Islet precursor cell (in vitro differentiated cells): ENCODE measurements at regions not wholly inside any gene's neighbourhood (a gene's known extent, or its start where the extent isn't known, plus 50 kb on each side); places are given as distances from the start of the nearest gene placed in this dataset.

ENCODE experiments used
- DNase-seq: peaks from one replicate; pipeline ENCODE4 v3.0.0-alpha.2; 2018

DNA sequence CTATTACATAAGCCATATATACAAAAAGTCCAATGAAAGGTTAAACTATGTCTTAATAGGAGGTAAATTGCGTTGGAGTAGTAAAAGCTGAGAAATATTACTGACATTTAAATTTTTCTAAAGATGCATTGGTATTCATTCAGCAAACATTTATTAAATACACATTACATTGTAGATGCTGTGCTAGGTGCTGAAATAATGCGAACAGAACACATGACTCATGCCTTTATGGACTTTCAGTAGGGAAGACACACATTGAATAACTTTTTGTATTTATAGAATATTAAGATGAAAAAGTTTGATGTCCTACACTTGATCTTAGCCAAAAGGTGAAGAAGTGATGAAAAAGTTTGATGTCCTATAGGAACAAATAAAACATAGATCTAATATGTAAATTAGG is 871.1 kb upstream of the SLIT2 start:
- DNase-seq = no peak

DNA sequence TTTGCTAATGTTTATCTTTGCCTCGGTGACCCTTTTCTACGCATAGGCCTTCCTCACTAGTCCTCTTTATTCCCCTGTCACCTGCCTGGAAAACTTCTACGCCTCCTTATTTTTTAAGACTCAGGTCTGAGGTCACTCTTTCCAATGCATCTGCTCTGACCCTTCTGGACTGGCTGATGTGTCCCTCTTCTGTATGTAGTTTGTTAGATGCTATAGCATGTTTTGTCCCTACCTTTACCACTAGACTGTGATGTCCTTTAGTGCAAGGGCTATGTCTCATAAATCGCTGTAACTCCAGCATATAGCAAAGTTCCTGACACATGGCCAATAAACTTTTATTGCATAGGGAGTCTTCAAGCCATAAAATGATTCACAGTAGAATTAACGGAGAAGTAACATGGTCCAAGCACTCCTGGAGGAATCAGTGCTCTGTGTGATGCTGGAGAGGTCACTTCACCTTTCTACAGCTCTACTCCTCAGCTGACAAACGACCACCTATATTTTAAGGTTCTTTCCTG is 872.5 kb upstream of the SLIT2 start:
- DNase-seq = no peak

DNA sequence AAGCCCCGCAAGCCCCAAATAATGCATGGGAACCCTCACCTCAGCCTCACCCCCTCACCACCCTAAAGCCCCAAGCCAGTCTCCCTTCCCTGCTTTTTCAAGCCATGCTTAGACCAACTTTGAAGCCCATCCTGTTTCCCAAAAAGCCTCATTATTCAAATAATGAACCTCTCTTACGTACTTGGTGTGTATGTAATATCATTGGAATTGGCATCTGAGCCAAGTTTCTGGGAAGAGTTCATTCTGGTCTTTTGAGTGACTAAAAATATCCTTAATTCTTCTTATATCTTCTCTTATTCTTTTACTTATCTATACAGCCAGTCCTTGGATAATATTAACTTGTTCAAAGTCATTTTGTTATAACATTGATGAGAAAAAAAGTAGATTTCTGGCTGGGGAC is 875.8 kb upstream of the SLIT2 start:
- no peak for DNase-seq

DNA sequence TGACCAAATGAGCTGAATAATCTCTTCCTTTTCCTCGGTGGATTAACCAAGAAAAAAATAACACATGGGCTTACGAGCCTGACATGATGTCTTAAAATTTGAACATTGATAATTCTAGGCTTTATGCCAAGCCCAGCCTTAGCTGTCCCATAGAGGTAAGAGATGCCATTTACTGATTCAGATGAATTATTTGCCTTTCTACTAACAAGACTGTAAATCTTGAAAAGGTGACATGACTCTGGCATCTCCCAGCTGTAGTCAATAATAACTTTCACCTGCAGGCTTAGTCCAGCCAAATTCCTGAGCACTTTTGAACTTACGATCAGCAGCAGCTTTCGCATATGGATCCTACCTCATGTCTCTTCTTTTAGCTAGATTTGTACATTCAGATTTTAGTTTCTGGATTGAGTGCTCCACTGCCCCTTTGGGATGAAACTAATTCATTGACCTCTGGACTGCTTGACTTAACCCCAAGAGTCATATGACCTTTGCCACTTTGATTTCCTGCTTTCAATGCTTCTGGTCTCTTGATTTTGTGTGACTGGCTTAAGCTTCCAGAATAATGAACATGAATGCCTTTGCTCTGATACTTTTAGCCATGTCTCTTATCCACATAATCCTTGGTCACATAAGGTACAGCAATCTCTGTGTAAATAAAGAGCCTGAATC is 876.4 kb upstream of the SLIT2 start:
- DNase-seq = no peak

DNA sequence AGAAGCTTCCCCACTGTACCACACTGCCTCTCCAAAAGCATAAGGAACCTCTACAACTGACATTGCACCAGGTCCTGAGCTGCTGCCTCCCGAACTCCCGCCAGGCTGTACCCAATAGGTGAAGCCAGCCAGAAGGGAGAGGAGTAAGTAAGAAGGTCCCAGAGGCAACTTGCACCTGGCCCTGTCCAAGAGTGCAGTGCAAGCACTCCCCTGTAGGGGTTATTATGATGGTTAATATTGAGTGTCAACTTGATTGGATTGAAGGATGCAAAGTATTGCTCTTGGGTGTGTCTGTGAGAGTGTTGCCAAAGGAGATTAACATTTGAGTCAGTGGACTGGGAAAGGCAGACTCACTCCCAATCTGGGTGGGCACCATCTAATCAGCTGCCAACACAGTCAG is 879.3 kb upstream of the SLIT2 start:
- no peak for DNase-seq

DNA sequence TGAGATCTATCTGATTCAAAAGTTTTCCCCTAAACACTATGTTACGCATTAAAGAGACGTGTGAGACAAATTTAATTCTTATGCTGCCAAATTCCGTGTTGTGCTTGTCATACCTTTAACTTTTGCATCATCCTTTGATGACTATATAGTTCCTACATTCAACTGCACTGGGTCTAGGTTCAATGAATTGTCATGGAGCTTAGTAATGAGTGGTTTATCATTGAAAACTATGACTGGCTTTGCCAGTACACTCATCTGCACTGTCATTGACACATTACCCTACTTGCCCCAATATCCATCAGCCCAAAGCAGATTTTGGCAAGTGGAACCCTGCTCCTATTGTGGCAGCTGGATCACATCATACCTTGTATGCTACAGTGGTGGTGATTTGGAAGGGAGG is 882.9 kb upstream of the SLIT2 start:
- no peak for DNase-seq

DNA sequence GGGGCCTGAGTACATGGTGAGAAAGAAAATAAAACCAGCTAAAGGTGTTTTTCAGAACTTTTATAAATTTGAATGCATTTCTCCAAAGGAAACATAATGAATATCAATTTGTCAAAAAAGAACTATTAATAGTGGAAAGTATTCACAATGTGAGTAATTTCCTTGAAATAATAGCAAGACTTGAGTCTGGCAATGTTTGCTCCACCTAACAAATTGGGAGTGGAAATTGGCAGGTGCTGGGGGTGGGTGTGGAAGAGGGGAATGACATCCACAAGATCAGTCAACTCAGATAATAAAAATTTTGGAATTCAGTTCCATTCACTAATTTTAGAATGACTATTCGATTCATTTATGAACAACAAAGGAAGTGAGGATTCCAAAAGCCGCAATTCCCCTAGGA is 884.8 kb upstream of the SLIT2 start:
- no peak for DNase-seq

DNA sequence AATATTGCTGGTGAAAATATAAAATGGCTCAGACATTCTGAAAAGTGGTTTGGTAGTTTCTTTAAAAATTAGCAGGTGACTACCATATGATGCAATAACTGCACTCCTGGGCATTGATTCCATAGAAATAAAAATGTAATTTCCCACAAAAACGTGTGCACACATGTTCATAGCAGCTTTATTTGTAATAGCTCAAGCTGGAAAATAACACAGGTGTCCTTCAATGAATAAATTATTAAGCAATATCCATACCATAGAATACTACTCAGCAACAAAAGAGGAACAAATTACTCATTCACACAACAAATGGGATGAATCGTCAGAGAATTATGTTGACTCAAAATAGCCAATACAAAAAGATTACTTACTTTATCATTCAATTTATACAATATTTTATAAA is 893.7 kb upstream of the SLIT2 start:
- DNase-seq = no peak

DNA sequence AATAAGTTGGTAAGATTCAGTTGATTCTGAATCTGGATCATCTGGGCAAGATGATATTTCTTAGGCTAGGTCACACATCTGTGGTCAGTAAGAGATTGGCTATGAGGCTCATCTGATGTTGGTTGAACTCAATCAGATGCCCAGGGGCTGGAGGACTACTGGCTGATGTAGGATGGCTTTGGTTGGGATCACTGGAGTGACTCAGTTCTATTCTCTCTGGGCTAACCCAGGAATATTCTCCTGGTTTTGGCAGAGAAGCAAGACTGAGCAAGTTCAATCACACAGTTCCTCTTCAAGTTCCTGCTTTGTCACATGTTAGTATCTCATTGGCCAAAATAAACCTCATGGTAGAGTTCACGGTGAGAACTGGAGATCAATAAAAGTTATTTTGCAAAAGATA is 902.3 kb upstream of the SLIT2 start:
- DNase-seq = no peak

DNA sequence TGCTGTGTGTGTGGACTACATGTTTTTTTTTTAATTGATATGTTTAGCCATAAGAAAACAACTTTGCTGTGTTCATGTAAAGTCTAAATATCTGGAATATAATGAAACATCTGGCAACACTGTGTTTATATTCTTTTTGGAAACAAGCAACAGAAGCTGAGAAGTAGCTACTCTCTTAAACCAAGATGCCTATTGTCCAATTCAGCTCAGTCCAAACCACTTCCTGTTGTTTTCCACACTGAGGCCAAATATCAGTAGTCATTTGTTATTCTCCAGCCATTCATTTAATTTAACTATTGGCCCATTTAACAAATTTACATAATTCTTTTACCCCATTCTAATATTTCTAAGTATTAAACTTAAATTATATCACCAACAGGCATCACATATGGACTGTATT is 903.0 kb upstream of the SLIT2 start:
- no peak for DNase-seq

DNA sequence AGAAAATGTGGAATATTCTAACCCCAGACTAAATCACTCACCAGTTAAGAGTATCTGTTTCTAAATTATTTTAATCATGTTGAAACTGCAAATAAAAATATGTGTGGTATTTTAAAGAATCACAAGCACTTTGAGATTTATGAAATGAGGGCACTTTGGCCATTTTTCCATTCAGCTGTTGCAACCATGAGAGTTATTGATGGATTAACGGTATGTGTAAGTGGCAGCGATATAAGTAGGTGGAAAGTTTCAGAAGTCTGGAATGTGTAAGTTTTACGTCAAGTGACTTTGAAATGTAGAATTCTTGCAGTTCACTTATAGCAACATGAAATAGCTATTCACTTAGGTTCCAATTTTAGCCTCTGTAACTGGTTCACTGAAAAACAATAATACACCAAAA is 905.1 kb upstream of the SLIT2 start:
- DNase-seq = no peak

DNA sequence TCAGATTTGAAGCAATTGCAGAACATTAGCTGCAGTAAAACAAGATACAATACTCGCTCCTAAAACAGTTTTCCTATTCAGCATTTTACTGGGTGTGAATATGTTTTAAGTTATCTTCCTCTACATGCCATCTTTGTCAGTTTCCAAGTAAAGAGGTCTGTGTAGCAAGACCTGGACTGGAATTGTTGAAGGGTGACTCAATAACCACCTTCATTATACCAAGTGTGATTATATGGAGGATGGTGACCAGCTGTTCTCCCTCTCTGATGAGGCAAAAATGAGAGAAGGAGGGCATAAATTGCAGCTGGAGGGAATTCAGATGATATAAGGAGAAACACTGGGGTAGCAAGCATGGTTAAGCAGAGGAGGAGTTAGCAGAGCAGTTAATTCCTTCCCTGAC is 922.1 kb upstream of the SLIT2 start:
- no peak for DNase-seq

DNA sequence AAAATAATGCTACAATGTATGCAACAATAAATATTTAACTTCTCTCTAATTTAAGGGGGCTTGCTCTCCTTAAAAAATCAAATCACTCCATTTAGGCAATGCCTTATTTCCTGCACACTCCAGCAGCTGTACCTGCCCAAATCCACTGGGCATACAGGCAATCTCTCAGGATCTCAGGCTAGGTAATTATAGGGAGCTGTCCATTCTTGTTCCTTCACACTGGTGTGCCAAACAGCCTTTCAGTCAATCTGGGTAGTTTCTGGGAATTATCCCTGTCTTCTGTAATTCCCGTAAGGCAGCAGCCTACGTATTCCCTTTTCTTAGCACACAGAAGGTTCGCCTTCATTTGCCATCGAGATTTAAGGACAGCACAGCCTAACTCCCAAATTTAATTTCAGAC is 922.6 kb upstream of the SLIT2 start:
- DNase-seq = no peak

DNA sequence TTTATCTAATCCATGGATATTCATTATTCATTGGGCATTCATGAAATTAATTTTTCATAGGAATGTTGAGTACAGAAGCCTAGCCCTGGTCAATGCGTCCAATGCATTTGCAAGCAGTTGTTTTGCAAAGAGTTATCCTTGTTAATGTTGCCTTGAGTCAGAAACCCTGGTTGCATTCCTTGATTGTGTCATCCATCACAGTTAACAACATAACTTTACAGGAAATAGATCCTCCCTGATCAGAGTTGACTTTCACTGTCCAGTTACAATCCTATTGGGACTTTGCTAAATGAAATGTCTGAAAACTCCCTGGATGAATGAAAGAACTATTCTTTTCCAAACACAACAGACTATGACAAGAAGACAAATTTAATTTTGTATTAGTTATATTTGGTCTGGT is 924.3 kb upstream of the SLIT2 start:
- no peak for DNase-seq

DNA sequence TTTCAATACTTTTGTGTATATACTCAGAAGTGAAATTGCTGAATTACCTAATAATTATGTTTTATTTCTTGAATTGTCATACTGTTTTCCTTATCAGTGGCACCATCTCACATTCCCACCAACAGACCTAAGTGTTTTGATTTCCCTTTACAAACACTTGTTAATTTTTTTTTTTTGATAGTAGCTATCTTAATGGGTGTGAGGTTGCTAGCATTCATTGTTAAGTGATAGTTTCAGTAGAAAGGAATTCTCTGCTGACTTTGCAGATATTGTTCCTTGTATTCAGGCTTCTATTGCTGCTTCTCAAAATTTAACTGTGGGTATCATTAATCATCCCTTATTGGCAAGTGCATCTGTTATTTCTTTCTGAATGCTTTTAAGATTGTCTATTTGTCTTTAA is 927.5 kb upstream of the SLIT2 start:
- no peak for DNase-seq

DNA sequence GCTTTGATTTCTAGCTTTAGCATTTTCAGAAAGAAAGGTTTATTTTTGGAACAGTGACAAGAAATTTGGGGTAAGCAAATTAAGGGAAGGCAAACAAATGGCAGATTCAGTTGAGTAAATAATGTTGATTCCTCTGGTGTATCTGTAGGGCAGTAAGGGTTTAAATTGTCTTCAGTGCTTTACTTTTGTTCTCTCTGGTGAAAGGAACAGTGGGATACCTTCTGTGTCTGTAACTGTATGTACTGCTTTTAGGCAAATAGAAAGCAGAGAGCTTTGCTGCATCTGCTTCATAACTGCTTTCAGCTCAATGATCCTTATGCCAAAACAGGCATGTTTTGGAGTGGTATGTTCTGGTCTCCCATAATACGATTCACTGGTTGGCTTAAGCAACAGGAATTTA is 932.1 kb upstream of the SLIT2 start:
- DNase-seq = no peak

DNA sequence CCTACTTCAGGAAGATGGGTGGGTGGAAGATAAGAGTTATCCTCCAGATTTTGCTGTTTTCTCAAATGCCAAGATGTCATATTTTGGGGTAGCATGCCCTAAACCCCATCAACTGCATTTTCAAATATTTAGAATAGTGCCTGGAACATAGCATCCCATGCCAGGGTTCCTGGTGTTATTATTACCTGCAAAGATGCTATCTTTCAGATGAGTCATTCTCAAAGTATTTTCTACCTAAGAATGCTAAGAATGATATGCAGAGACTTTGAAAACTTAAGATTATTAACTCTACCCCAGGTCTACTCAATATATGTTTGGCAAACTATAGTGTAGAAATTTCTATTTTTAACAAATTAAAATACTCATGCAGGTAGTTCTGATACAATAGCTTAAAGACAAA is 934.3 kb upstream of the SLIT2 start:
- no peak for DNase-seq

DNA sequence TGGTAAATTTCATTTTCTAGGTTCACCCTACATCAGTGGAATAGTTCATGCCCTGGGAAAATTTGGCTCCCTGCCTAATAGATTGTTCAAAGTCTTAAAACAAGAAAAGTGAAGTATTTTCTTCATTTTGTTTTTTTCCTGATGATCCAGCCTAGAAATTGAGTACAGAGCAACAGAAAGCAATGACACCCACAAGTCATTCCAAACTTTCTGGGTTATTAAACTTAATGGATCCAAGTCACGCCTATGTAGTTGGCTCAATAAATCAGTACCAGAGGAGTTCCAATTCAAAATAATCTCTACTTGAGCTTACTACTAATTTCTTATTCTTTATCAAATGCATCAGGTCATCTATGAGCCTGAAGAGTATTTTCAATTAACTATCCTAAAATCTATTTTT is 937.6 kb upstream of the SLIT2 start:
- DNase-seq = no peak

DNA sequence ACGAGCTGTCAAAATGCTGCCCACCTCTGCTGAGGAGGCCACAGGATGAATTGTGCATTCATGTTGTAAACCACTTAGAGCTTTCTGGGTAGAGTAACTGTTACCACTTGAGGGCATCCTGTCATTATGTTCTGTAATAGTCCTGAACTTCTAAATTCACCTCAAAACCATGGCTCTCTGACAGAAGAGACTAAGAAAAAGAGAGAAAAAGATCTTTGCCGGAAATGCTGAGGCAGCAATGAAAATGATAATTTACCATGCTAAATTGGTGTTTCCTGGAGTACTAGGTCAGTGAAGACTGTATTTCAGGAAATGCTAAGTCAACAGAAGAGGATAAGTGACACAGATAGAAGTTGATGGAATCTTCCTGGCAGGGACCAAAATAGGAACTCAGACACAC is 942.3 kb upstream of the SLIT2 start:
- no peak for DNase-seq

DNA sequence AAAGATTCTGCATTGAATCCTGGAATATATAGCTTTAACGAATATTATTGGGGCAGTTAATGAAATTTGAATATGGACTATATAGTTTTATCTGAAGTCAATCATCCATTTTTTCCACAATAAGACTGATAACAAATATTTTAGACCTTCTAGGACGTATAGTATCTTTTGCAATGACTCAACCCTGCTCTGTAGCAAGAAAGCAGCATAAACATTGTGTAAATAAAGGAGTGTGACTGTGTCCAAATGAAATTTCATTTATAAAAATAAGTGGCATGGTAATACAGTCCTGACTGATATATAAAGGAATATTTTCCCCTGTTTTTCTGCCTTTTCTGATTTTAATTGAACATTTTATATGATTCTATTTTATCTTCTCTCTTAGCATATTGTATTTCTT is 947.7 kb upstream of the SLIT2 start:
- DNase-seq = no peak

DNA sequence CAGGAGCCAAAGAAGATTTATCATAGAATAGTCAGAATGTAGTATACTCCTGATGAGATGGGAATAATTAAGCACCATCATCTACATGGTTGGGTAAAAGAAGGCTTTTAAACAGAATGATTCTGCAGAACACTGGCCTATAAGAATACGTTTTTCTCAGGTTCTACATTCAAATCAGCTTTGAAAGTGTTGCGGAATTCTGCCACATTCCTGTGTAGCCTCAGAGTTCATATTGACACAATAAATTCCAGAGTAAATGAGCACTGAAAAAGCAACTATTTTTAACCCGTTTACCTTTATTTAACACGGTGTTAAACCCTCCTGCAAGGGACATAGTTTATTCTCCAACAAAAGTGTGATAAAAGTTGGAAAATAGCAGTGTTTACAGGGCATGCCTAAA is 950.2 kb upstream of the SLIT2 start:
- no peak for DNase-seq

DNA sequence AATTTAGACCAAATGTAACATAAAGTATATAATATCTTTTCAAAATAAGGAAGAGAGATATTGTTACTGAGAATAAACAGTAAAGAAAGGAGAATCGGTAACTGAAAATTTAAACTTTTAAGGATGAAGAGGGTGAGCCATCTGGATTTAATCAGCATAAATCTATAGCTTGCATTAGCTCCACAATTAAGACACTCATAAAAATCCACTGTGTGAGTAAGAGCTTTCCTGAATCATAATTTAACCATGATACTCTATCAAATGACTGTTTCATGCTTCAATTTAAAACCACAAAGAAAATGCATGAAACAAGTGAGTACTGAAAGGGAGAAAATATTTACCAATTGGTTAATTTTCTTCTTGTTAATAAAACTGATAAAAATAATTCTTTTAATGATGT is 951.5 kb upstream of the SLIT2 start:
- DNase-seq = no peak

DNA sequence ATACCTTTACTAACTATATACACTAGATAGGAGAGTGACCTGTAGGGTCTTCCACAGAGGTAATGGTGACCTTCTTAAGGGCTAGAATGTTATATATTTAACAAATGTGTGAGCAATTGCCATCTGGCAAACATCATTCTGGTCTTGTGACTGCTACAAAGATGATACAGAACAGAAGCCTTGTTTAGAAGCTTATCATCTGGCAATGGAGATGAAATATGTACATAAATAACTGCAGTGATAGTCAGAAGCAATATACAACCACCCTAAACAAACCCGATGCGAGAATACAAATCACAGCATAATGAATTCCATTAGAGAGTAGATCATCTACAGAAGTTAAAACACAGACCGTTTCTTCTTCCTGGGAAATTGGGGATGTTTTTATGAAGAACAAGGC is 952.7 kb upstream of the SLIT2 start:
- no peak for DNase-seq

DNA sequence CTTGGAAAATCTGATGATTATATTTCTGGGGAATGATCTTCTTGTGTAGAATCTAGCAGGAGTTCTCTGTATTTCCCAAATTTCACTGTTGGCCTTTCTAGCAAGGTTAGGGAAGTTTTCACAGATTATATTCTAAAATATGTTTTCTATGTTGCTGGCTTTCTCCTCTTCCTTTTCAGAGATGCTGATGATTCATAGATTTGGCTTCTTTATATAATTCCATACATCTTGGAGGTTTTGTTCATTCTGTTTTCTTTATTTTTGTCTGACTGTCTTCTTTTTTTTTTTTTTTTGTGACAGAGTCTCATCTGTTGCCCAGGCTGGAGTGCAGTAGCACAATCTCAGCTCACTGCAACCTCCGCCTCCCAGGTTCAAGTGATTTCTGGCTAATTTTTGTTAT is 957.9 kb upstream of the SLIT2 start:
- DNase-seq = no peak

DNA sequence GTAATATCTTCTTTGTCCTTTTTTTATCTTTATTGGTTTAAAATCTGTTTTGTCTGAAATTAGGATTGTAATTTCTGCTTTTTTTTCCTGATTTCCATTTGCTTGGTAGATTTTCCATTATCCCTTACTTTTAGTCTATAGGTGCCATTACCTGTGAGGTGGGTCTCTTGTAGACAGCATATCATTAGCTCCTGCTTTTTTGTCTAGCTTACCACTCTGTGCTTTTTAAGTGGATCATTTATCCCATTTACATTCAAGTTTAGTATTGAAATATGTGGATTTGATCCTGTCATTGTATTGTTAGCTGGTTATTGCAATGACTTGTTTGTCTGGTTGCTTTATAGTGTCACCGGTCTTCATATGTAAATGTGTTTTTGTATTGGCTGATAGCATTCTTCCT is 958.6 kb upstream of the SLIT2 start:
- DNase-seq = no peak

DNA sequence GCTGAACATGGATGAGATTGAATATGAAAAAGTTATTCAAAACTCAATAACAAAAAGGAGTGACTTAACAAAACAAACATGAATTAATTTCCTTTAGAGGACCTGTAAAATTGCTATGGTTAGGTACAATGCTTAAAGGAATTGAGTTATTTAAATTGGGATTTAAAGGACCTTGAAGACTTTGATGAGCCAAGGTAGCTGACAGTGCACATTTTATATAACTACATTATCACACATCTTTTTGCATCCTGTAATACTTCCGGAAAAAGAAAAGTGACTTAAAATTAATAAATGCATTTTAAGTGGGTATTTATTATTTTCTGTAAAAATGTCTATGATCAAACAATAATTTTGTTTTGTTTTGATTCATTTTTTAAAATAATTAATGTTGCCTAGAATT is 964.8 kb upstream of the SLIT2 start:
- no peak for DNase-seq
